Activated CD4-positive, CD25-positive, alpha-beta regulatory T cell treated with anti-CD3 and anti-CD28 coated beads, Interleukin-2, amount 50 U/mL, for 24 hours (primary cell): ENCODE measurements at regions not wholly inside any gene's neighbourhood (a gene's known extent, or its start where the extent isn't known, plus 50 kb on each side); places are given as distances from the start of the nearest gene placed in this dataset.

Experiments used
- ATAC-seq, 2 donors: fragments of 150-1000 bp; cut with Tn5 transposase; one replicate each; pipeline ENCODE4 v1.10.0; 2021; ENCODE audit warnings: mild to moderate bottlenecking in 1 of 2, moderate library complexity in 1 of 2

- no peak for ATAC-seq
Observed at GRCh38 chr21:35099310-35099709, 50.2 kb upstream of the RUNX1 start.
